ENCODE measurements at regions not wholly inside any gene's neighbourhood (a gene's known extent, or its start where the extent isn't known, plus 50 kb on each side); places are given as distances from the start of the nearest gene placed in this dataset.

- no peak for DNase-seq
- no peaks in the 10 kb centered on the region for H3K36me3 Mint-ChIP-seq (ENCODE audit: unreplicated experiment)
- no peak for TF ChIP-seq CTCF (IDR thresholded peaks at IDR 0.05; ENCODE audit: partially characterized antibody, unreplicated experiment)
- no peak overlapping the region for H3K27ac Mint-ChIP-seq (ENCODE audit: unreplicated experiment)
- H3K4me3 Mint-ChIP-seq (ENCODE audit: unreplicated experiment) = no peak overlapping the region
- H3K27me3 Mint-ChIP-seq (ENCODE audit: unreplicated experiment) = no peaks in the 10 kb centered on the region
- no peaks in the 10 kb centered on the region for H3K9me3 Mint-ChIP-seq (ENCODE audit: unreplicated experiment)
- no peaks in the 10 kb centered on the region for H3K4me1 Mint-ChIP-seq (ENCODE audit: low read depth, unreplicated experiment)
Observed at GRCh38 chr1:221886743-221887414, 145.0 kb upstream of the DUSP10 start.

DNA sequence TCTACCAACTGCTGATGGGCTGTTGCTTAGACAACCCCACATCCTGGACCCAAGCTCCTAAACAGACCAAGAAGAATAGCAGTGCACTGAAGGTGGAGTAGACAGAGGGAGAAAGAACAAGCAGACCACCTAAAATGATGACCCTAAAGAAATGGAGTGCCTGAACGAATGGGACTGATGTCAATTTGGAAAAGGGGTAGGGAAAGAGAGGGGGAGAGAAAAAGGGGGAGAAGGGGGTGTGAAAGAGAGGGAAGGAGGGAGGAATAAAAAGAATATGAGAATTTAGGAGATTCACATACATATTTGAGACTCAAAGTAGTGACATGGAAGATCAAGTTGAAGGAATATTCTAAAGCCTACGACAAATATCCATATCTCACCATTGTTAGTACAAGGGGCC is 144.4 kb upstream of the DUSP10 start:
- H3K27me3 Mint-ChIP-seq (ENCODE audit: unreplicated experiment) = no peaks in the 10 kb centered on the region
- H3K27ac Mint-ChIP-seq (ENCODE audit: unreplicated experiment) = no peak overlapping the region
- no peak for DNase-seq
- H3K9me3 Mint-ChIP-seq (ENCODE audit: unreplicated experiment) = no peaks in the 10 kb centered on the region
- H3K4me1 Mint-ChIP-seq (ENCODE audit: low read depth, unreplicated experiment) = no peaks in the 10 kb centered on the region
- TF ChIP-seq CTCF (IDR thresholded peaks at IDR 0.05; ENCODE audit: partially characterized antibody, unreplicated experiment) = no peak
- no peaks in the 10 kb centered on the region for H3K36me3 Mint-ChIP-seq (ENCODE audit: unreplicated experiment)
- H3K4me3 Mint-ChIP-seq (ENCODE audit: unreplicated experiment) = no peak overlapping the region

DNA sequence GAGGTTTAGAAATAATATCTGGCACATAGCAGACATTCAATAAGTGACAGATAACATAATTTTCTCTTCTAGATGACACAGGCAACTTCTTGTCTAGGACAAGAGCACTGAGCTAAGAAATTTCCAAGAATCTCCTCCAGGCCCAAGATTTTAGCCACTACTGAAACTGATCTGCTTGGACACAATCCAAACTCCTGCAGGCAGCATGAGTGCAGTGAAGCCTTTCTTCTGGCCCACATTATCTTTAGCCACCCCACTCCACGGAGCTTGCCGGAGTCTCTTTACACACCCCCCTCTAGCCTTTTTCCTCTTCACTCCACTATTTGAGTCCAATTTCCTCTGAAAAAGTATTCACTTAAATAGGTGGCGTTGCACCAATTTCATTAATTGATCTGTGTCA is 142.9 kb upstream of the DUSP10 start:
- Mint-ChIP-seq H3K27me3 (ENCODE audit: unreplicated experiment) (no peaks in the 10 kb centered on the region), H3K4me1 (ENCODE audit: low read depth, unreplicated experiment) (no peaks in the 10 kb centered on the region), H3K4me3 (ENCODE audit: unreplicated experiment) (no peak overlapping the region), H3K36me3 (ENCODE audit: unreplicated experiment) (no peaks in the 10 kb centered on the region), H3K27ac (ENCODE audit: unreplicated experiment) (no peak overlapping the region), H3K9me3 (ENCODE audit: unreplicated experiment) (peaks cover 2% of the 10 kb centered on the region)
- DNase-seq = no peak
- TF ChIP-seq CTCF (IDR thresholded peaks at IDR 0.05; ENCODE audit: partially characterized antibody, unreplicated experiment) = no peak

DNA sequence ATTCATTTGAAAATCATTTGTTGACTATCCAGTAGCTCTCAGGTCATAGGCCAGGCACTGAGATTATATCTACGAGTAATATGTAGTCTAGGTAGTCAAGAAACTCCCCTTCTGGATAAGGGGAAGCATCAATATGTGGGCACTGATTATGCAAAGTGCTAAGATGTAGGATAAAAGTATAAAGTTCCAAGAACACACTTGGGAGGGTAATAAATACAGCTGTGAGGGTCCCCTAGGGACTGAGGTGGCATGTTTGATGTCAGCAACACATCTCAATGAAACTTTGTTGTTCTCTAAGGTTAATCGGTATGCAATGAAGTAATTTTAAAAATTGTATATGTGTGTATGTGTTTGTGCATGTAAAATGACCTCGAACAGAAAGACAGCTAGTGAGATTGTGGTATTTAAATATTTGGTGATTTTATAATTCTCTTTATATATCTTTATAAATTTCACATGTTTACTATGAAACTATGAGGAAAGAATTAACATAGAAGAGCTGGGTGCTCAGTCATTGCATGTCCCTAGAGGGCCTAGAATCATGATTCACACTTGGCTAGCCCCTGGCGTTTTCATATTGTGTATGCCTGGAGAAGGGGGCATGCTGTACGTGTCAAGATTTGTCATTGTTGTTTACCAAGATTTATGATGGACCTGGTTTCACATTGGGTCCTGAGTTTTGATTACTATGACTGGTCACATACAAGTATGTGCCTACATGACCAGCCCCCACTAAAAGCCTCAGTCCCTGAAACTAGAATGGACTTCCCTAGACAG is 140.1 kb upstream of the DUSP10 start:
- H3K27me3 Mint-ChIP-seq (ENCODE audit: unreplicated experiment) = no peaks in the 10 kb centered on the region

More for the DNA sequence above, 140.1 kb upstream of the DUSP10 start:
- H3K27ac Mint-ChIP-seq (ENCODE audit: unreplicated experiment) = no peak overlapping the region
- H3K9me3 Mint-ChIP-seq (ENCODE audit: unreplicated experiment) = peaks cover 2% of the 10 kb centered on the region
- DNase-seq = no peak
- H3K4me3 Mint-ChIP-seq (ENCODE audit: unreplicated experiment) = no peak overlapping the region
- no peaks in the 10 kb centered on the region for H3K36me3 Mint-ChIP-seq (ENCODE audit: unreplicated experiment)
- no peaks in the 10 kb centered on the region for H3K4me1 Mint-ChIP-seq (ENCODE audit: low read depth, unreplicated experiment)
- TF ChIP-seq CTCF (IDR thresholded peaks at IDR 0.05; ENCODE audit: partially characterized antibody, unreplicated experiment) = no peak
